C4-2B (cell line): ENCODE measurements at regions not wholly inside any gene's neighbourhood (a gene's known extent, or its start where the extent isn't known, plus 50 kb on each side); places are given as distances from the start of the nearest gene placed in this dataset.

Experiments used
- H3K27ac ChIP-seq: fragments of 450-650 bp; 2 replicates; pipeline ENCODE4 v1.5.1; 2017
- ZFX ChIP-seq: fragments of 450-650 bp; IDR thresholded peaks from 2 replicates; pipeline ENCODE4 v1.6.1; 2017
- TF ChIP-seq, protein P1 (sequence below): fragments of 450-650 bp; conservative IDR thresholded peaks from 2 replicates; pipeline ENCODE4 v1.5.1; 2017; ENCODE audit warnings: mild to moderate bottlenecking

DNA sequence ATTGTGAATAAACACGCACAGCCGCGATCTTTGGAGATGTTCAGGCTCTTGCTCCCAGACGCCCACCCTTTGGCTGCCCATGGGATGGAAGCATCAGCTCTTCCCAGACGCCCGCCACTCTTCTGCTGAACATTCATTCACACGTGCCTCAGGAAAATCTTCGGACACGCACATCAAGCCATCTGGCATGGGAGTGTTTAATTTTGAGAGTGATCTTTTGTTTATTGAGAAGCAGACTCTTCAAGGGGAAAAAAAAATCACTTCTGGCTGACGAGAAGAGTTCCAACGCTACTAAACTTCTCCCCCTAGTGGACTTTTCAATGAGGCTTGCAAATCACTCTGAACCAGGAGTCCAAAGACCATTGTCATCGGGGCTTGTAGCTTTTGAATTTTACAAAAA lies 62.0 kb upstream of the NUDT7 start:
- TF ChIP-seq, protein P1, sequence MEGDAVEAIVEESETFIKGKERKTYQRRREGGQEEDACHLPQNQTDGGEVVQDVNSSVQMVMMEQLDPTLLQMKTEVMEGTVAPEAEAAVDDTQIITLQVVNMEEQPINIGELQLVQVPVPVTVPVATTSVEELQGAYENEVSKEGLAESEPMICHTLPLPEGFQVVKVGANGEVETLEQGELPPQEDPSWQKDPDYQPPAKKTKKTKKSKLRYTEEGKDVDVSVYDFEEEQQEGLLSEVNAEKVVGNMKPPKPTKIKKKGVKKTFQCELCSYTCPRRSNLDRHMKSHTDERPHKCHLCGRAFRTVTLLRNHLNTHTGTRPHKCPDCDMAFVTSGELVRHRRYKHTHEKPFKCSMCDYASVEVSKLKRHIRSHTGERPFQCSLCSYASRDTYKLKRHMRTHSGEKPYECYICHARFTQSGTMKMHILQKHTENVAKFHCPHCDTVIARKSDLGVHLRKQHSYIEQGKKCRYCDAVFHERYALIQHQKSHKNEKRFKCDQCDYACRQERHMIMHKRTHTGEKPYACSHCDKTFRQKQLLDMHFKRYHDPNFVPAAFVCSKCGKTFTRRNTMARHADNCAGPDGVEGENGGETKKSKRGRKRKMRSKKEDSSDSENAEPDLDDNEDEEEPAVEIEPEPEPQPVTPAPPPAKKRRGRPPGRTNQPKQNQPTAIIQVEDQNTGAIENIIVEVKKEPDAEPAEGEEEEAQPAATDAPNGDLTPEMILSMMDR, result peak; percentile 73
- no peak for TF ChIP-seq ZFX
- H3K27ac ChIP-seq, result no peak overlapping the region

DNA sequence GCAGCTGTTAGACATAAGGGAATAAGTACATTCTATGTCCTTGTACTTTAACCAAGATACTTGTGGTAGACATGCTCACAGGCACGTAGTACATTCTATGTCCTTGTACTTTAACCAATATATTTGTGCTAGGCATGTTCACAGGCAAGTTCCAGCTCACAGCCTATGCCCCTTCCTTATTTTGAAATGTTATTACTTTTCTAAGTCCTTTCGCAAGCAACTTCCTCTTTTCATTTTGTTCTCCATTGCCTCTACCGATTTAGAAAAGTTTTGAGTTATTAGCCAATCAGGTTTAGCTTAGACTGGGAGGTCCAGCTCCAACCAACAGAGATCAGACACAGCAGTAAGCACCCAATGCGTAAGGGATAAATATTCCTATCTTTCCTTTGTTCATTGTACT lies 60.1 kb upstream of the NUDT7 start:
- no peak overlapping the region for H3K27ac ChIP-seq
- TF ChIP-seq ZFX, result no peak
- TF ChIP-seq, protein P1, result no peak

DNA sequence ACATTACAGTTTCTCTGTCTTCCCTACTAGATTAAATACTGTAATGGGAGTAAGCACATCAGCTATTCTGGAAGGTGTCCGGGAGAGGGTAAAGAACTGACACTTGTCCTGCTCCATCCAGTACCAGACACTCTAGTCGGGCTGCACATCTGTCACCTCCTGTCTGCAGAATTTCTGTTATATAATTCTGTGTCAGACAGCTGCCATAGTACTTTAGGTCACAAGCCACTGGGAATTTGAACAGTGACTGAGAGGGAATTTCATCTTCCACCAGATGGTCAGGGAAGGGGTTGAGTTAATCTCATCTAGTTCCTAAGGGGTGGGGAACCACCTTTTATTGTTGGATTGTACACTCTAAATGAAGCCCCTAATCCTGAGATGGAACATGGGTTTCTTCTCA lies 58.6 kb upstream of the NUDT7 start:
- H3K27ac ChIP-seq, result no peak overlapping the region
- TF ChIP-seq, protein P1, result no peak
- no peak for TF ChIP-seq ZFX

DNA sequence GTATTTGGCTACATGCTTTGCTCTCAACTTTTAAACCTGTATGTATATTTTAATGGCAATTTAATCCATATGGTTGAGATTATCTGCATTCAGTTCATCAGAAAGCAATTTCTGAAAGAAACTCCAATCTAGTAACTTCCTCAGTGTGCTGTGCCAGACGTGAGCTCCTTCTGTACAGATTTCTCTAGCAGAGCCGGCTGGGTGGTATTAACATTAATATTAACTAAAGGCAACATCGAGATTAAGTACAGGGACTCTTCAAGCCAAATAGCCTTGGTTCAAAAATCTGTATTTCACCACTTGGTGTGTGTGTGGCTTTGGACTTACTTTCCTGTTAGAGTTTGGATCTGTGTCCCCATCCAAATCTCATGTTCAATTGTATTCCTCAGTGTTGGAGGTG lies 55.5 kb upstream of the NUDT7 start:
- TF ChIP-seq, protein P1, result no peak
- TF ChIP-seq ZFX, result no peak
- H3K27ac ChIP-seq, result no peak overlapping the region

DNA sequence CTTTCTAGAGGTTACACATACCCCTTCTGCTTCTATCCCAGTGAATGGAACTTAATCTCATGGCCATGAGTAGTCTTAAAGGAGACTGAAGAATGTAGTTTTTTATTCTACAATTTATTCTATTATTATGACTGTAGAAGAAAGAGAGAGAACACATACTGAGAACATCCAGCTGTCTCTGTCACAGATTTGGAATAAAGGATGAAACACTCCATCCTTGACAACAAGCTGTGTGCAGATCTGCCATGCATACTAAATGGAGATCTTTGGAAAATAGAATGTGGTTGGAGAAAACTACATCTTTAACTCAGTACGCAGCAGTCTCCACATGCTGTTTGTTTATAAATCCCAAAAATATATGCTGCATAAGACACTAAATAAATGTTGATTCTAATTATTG lies 54.1 kb upstream of the NUDT7 start:
- TF ChIP-seq, protein P1, result no peak
- TF ChIP-seq ZFX, result no peak
- no peak overlapping the region for H3K27ac ChIP-seq

DNA sequence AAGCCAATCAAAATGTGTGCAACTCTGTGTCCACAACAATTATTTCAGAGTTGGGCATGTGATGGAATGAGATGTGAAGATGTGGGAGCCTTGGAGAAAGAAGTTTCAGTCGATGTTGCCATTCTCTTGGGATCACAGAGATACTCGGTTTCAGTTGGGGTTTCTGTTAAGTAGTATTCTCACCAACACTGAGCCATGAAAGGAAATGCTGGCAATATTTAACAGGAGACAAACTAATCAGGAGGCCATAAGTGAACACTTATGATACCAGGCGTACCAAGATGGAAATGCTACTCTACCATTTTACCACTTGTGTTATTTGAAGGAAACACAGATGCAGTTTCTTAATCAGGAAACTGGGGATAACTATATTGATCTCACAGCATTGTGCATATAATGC lies 53.3 kb upstream of the NUDT7 start:
- TF ChIP-seq ZFX, result no peak
- TF ChIP-seq, protein P1, result no peak

More for the DNA sequence above, 53.3 kb upstream of the NUDT7 start:
- no peak overlapping the region for H3K27ac ChIP-seq
